GM23248 (cell line): ENCODE measurements at regions not wholly inside any gene's neighbourhood (a gene's known extent, or its start where the extent isn't known, plus 50 kb on each side); places are given as distances from the start of the nearest gene placed in this dataset.
A peak's percentile ranks its signal among the peaks of the same experiment; 100 is the strongest.
"Not testable (repeated sequence)": the region's sequence is repeated elsewhere in the genome, so short reads cannot be mapped to it uniquely, and the experiment has no call there.

Source experiments
- DNase-seq: peaks from one replicate; pipeline ENCODE4 v3.0.0-alpha.2; 2015
- H2AFZ ChIP-seq: fragments of 200-600 bp; sonication (generic); 2 replicates; pipeline ENCODE4 v1.6.1; 2016; ENCODE audit warnings: antibody characterized with exemption
- H3F3A ChIP-seq: fragments of 200-600 bp; sonication (generic); 2 replicates; pipeline ENCODE4 v1.6.1; 2016; ENCODE audit warnings: mild to moderate bottlenecking, antibody characterized with exemption, mixed run types; ENCODE audit not compliant: insufficient read depth
- H3K27ac ChIP-seq: fragments of 200-600 bp; sonication (generic); 2 replicates; pipeline ENCODE4 v1.5.1; 2016; ENCODE audit warnings: mild to moderate bottlenecking
- H3K27me3 ChIP-seq: fragments of 200-600 bp; sonication (generic); replicated peaks from 2 replicates; pipeline ENCODE4 v1.6.1; 2016; ENCODE audit warnings: mild to moderate bottlenecking; ENCODE audit not compliant: insufficient read depth
- H3K36me3 ChIP-seq: fragments of 200-600 bp; sonication (generic); 2 replicates; pipeline ENCODE4 v1.6.1; 2016; ENCODE audit warnings: low read depth, mild to moderate bottlenecking
- H3K4me1 ChIP-seq: fragments of 200-600 bp; sonication (generic); 2 replicates; pipeline ENCODE4 v1.6.1; 2016; ENCODE audit warnings: mild to moderate bottlenecking; ENCODE audit not compliant: insufficient read depth
- H3K4me2 ChIP-seq: fragments of 200-600 bp; sonication (generic); one replicate; pipeline ENCODE4 v1.6.1; 2016; ENCODE audit warnings: mild to moderate bottlenecking; ENCODE audit not compliant: unreplicated experiment
- H3K4me3 ChIP-seq: fragments of 200-600 bp; sonication (generic); 2 replicates; pipeline ENCODE4 v1.5.1; 2016; ENCODE audit warnings: mild to moderate bottlenecking
- H3K79me2 ChIP-seq: fragments of 200-600 bp; sonication (generic); 2 replicates; pipeline ENCODE4 v1.6.1; 2016; ENCODE audit warnings: mild to moderate bottlenecking; ENCODE audit not compliant: insufficient read depth
- H3K9ac ChIP-seq: fragments of 200-600 bp; sonication (generic); 2 replicates; pipeline ENCODE4 v1.6.1; 2016; ENCODE audit warnings: mild to moderate bottlenecking
- H3K9me2 ChIP-seq: fragments of 200-600 bp; sonication (generic); 2 replicates; pipeline ENCODE4 v1.6.1; 2016; ENCODE audit warnings: mixed run types, mild to moderate bottlenecking, moderate library complexity; ENCODE audit not compliant: insufficient read depth
- H3K9me3 ChIP-seq: fragments of 200-600 bp; sonication (generic); one replicate; pipeline ENCODE4 v1.6.1; 2017; ENCODE audit warnings: low read depth
- H4K20me1 ChIP-seq: fragments of 200-600 bp; sonication (generic); 2 replicates; pipeline ENCODE4 v1.6.0; 2016; ENCODE audit not compliant: insufficient read depth
- EZH2 ChIP-seq: fragments of 200-600 bp; sonication (generic); IDR thresholded peaks from 2 replicates; pipeline ENCODE4 v1.6.1; 2018; ENCODE audit warnings: antibody characterized with exemption, mild to moderate bottlenecking; ENCODE audit not compliant: insufficient read depth, poor library complexity, severe bottlenecking
- EZH2phosphoT487 ChIP-seq: fragments of 200-600 bp; sonication (generic); IDR thresholded peaks from 2 replicates; pipeline ENCODE4 v1.6.1; 2018; ENCODE audit warnings: antibody characterized with exemption, moderate library complexity, mild to moderate bottlenecking, low read depth; ENCODE audit not compliant: insufficient read depth
- WGBS, 2 experiments: methylation state at CpG; one replicate each; pipeline ENCODE4 v1.1.6; 2015 to 2017; ENCODE audit warnings: low lambda C conversion rate in 2 of 2, low coverage in 1 of 2; ENCODE audit errors: missing lambda C conversion rate in 2 of 2; 5-methylcytosine and 5-hydroxymethylcytosine counted together
- in situ Hi-C: fragments of 300-500 bp; cut with MboI; formaldehyde crosslinking; loops from 2 replicates; pipeline ENCODE4 v1.15.0; 2020

- Histone ChIP-seq H3K4me3 (peak overlapping the region; percentile 61), H3K27me3 (no peaks in the 10 kb centered on the region), H3K9ac (peak overlapping the region; percentile 76), H3K27ac (peak overlapping the region; percentile 86), H4K20me1 (no peaks in the 10 kb centered on the region), H3K9me3 (peaks cover 2% of the 10 kb centered on the region), H3F3A (peaks cover 25% of the 10 kb centered on the region), H2AFZ (peak overlapping the region; percentile 89), H3K4me2 (peak overlapping the region; percentile 96), H3K36me3 (no peaks in the 10 kb centered on the region), H3K79me2 (no peaks in the 10 kb centered on the region), H3K4me1 (peaks cover 27% of the 10 kb centered on the region), H3K9me2 (no peaks in the 10 kb centered on the region)
- TF ChIP-seq EZH2: no peak
- TF ChIP-seq EZH2phosphoT487: no peak
- 60 to 65% methylated on average over 9 of the region's 9 CpGs for WGBS, 2 experiments
- peak; percentile 87 for DNase-seq
- in situ Hi-C loops: no loop called here
Measured at GRCh38 chr4:186845137-186845842, 121.6 kb upstream of the FAT1 start.

DNA sequence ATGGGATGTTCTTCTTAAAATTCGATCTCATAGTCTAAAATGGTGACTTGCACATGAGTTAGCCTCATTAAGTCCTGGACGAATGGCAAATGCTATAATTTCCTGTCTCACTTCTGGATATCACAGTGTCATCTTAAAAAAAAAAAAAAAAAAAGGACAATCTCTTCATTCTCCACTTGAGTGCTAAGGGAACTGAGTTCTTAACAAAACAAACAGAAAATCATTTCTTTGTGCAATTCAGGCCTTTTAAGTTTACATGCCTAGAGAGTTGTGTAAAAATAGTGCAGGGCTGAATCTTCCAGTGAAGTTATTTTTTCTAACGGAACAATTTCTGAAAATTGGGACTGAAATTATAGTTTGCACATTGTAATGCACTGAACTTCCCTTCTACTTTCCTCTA, 122.8 kb upstream of the FAT1 start:
- H4K20me1 ChIP-seq: no peaks in the 10 kb centered on the region
- H3K9me3 ChIP-seq: peaks cover 4% of the 10 kb centered on the region
- no peak for DNase-seq
- no peak overlapping the region for H3K4me2 ChIP-seq
- no peaks in the 10 kb centered on the region for H3K36me3 ChIP-seq
- TF ChIP-seq EZH2 (no peak), EZH2phosphoT487 (no peak)
- in situ Hi-C loops: no loop called here
- H3K79me2 ChIP-seq: no peaks in the 10 kb centered on the region
- H3K4me3 ChIP-seq: no peak overlapping the region
- 86 to 89% methylated on average over 3 of the region's 3 CpGs for WGBS, 2 experiments
- no peak overlapping the region for H3K27ac ChIP-seq
- peaks cover 25% of the 10 kb centered on the region for H3F3A ChIP-seq
- no peaks in the 10 kb centered on the region for H3K9me2 ChIP-seq
- peaks cover 23% of the 10 kb centered on the region for H3K4me1 ChIP-seq
- no peaks in the 10 kb centered on the region for H3K27me3 ChIP-seq
- no peak overlapping the region for H3K9ac ChIP-seq
- H2AFZ ChIP-seq: no peak overlapping the region

DNA sequence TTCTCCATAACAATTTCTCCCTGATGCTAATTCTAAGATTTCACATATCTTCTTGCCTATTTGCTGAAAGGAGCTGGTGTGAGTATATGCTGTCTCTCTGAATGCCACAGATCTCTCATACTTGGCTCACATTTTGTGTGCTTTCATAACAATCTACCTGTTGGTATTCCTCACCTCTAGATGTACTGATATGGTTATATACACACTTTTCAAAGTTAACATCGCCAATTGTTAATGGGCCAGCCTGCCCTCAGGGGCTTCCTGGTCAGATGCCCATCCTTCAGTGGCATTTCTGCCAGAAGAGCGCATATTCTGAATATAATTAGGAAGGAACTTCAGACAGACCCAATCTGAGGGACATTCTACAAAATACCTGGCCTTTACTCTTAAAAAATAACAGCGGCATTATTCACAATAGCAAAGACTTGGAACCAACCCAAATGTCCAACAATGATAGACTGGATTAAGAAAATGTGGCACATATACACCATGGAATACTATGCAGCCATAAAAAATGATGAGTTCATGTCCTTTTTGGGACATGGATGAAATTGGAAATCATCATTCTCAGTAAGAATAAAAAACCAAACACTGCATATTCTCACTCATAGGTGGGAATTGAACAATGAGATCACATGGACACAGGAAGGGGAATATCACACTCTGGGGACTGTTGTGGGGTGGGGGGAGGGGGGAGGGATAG, 123.9 kb upstream of the FAT1 start:
- DNase-seq, H3K36me3 ChIP-seq, H3K9me3 ChIP-seq, H3K27me3 ChIP-seq, H3K9me2 ChIP-seq, H2AFZ ChIP-seq, H3K79me2 ChIP-seq, H3K27ac ChIP-seq, H3K9ac ChIP-seq, in situ Hi-C loops, H3K4me3 ChIP-seq, H4K20me1 ChIP-seq, H3K4me2 ChIP-seq: not testable (repeated sequence)
- 96 to 97% methylated on average over 3 of the region's 3 CpGs for WGBS, 2 experiments
- peaks cover 25% of the 10 kb centered on the region for H3F3A ChIP-seq
- H3K4me1 ChIP-seq: peaks cover 23% of the 10 kb centered on the region

DNA sequence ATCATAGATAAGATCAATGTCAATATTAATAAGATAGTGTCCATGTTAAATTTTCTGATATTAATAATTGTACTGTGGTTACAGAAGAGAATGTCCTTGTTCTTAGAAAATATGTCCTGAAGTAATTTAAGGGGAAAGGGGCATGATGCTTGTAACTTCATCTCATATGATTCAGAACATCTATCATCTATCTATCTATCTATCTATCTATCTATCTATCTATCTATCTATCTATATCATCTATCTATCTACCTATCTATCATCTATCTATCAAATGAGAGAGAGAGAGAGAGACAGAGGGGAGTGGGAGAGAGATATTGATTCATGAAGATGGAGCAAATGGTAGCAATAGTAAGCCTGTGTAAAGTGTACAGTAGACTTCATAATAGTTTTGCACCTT, 124.8 kb upstream of the FAT1 start:
- no peaks in the 10 kb centered on the region for H3K27me3 ChIP-seq
- peaks cover 22% of the 10 kb centered on the region for H3K4me1 ChIP-seq
- no peaks in the 10 kb centered on the region for H3K9me2 ChIP-seq
- no peak overlapping the region for H3K9ac ChIP-seq
- no peaks in the 10 kb centered on the region for H4K20me1 ChIP-seq
- TF ChIP-seq EZH2: no peak
- no peak for TF ChIP-seq EZH2phosphoT487
- H3K4me2 ChIP-seq: no peak overlapping the region
- no peak overlapping the region for H2AFZ ChIP-seq
- in situ Hi-C loops: no loop called here
- peaks cover 4% of the 10 kb centered on the region for H3K9me3 ChIP-seq
- no peak overlapping the region for H3K27ac ChIP-seq
- DNase-seq: no peak
- H3F3A ChIP-seq: peaks cover 25% of the 10 kb centered on the region
- no peaks in the 10 kb centered on the region for H3K36me3 ChIP-seq
- no peak overlapping the region for H3K4me3 ChIP-seq
- no peaks in the 10 kb centered on the region for H3K79me2 ChIP-seq
